Mammary epithelial cell (primary cell): ENCODE measurements at regions not wholly inside any gene's neighbourhood (a gene's known extent, or its start where the extent isn't known, plus 50 kb on each side); places are given as distances from the start of the nearest gene placed in this dataset.

ENCODE experiments used
- CTCF ChIP-seq, 2 donors: IDR thresholded peaks in 1 of 2; conservative IDR thresholded peaks in 1 of 2; 2 replicates each; pipeline ENCODE4 v1.5.1; 2011 to 2012; ENCODE audit warnings: inconsistent platforms in 2 of 2, low read length in 2 of 2, mild to moderate bottlenecking in 2 of 2, control low read depth in 1 of 2, low read depth in 1 of 2; ENCODE audit not compliant: insufficient read depth in 1 of 2; ENCODE audit errors: extremely low read depth in 1 of 2
- EZH2 ChIP-seq: IDR thresholded peaks from 2 replicates; pipeline ENCODE4 v1.6.1; 2012; ENCODE audit warnings: low read length, inconsistent platforms, borderline replicate concordance

- TF ChIP-seq CTCF (conservative IDR thresholded peaks at IDR 0.05 in 1 of 2, IDR thresholded peaks at IDR 0.05 in 1 of 2; ENCODE audit: extremely low read depth in 1 of 2, insufficient read depth in 1 of 2, low read depth in 1 of 2, low read length in 2 of 2) (no peak), EZH2 (no peak)
Measured at GRCh38 chr5:51746023-51746422, 362.8 kb downstream of the ISL1 start.
